ENCODE measurements at regions not wholly inside any gene's neighbourhood (a gene's known extent, or its start where the extent isn't known, plus 50 kb on each side); places are given as distances from the start of the nearest gene placed in this dataset.

GRCh38 chr2:183678908-183679307 lies 554.7 kb downstream of the NUP35 start:
- Histone ChIP-seq H3K79me2 (ENCODE audit: control insufficient read depth, insufficient read depth, low read length) (no peaks in the 10 kb centered on the region), H3K9me1 (replicated peaks; ENCODE audit: control insufficient read depth, extremely low read depth, insufficient read depth, low read length) (no peaks in the 10 kb centered on the region), H3K4me2 (ENCODE audit: insufficient read depth, low read length) (no peak overlapping the region), H3K4me1 (ENCODE audit: control insufficient read depth, extremely low read depth, insufficient read depth, low read length) (no peaks in the 10 kb centered on the region), H3K9me3 (replicated peaks; ENCODE audit: control insufficient read depth, insufficient read depth, low read length) (no peaks in the 10 kb centered on the region), H3K27me3 (ENCODE audit: control insufficient read depth in 2 of 2, insufficient read depth in 2 of 2, low read length in 2 of 2) (no peaks in the 10 kb centered on the region), H3K4me3 (replicated peaks in 1 of 3; ENCODE audit: insufficient read depth in 1 of 3, low read depth in 1 of 3, low read length in 3 of 3) (no peak overlapping the region), H3K9ac (replicated peaks; ENCODE audit: extremely low read depth, insufficient read depth, low read length) (no peak overlapping the region), H3K36me3 (ENCODE audit: control insufficient read depth in 2 of 2, extremely low read depth in 1 of 2, insufficient read depth in 2 of 2, low read length in 2 of 2) (no peaks in the 10 kb centered on the region), H2AFZ (ENCODE audit: low read depth, low read length) (no peak overlapping the region), H3K27ac (ENCODE audit: insufficient read depth, low read depth, low read length) (no peak overlapping the region), H4K20me1 (replicated peaks; ENCODE audit: control insufficient read depth, extremely low read depth, insufficient read depth, low read length) (no peaks in the 10 kb centered on the region)
- dilution Hi-C loops (cut with MboI; ENCODE audit: extremely low pct_ligation_motif_present, low sequenced_read_pairs) (no loop called here), intact Hi-C loops (cut with micrococcal nuclease) (no loop called here)
- no TSS peak for BruUV-seq (replicated peaks)
- no peak for TF ChIP-seq FOS (IDR thresholded peaks at IDR 0.05; ENCODE audit: borderline replicate concordance, insufficient read depth, low read length)
- no peak for TF ChIP-seq JUN (IDR thresholded peaks at IDR 0.05; ENCODE audit: borderline replicate concordance, insufficient read depth, insufficient read length, low read depth)
- TF ChIP-seq CTCF (IDR thresholded peaks at IDR 0.05; ENCODE audit: extremely low read depth in 1 of 2, insufficient read depth in 1 of 2, low read depth in 1 of 2, low read length in 2 of 2), result no peak
- TF ChIP-seq POLR2AphosphoS5 (IDR thresholded peaks at IDR 0.05; ENCODE audit: insufficient read depth, low read depth, low read length), result no peak
- no peak for TF ChIP-seq POLR2A (IDR thresholded peaks at IDR 0.05; ENCODE audit: low read depth, low read length)
- no peak for TF ChIP-seq EZH2 (IDR thresholded peaks at IDR 0.05; ENCODE audit: borderline replicate concordance, low read depth, low read length, severe bottlenecking)
- TF ChIP-seq MAX (IDR thresholded peaks at IDR 0.05; ENCODE audit: insufficient read depth, insufficient read length), result no peak
- no peak for TF ChIP-seq GATA2 (IDR thresholded peaks at IDR 0.05; ENCODE audit: insufficient read depth, insufficient read length, low read depth, low read length)
- no peak for TF ChIP-seq MYC (IDR thresholded peaks at IDR 0.05; ENCODE audit: low read depth, low read length)
- no peak for DNase-seq (ENCODE audit: low read depth, low spot score)
- FAIRE-seq, result no peak
- CTCF ChIA-PET, result no interaction called here
- POLR2A ChIA-PET, result no interaction called here

All from endothelial cell of umbilical vein (primary cell).